ENCODE measurements at regions not wholly inside any gene's neighbourhood (a gene's known extent, or its start where the extent isn't known, plus 50 kb on each side); places are given as distances from the start of the nearest gene placed in this dataset.
"Not testable (repeated sequence)": the region's sequence is repeated elsewhere in the genome, so short reads cannot be mapped to it uniquely, and the experiment has no call there.

DNA sequence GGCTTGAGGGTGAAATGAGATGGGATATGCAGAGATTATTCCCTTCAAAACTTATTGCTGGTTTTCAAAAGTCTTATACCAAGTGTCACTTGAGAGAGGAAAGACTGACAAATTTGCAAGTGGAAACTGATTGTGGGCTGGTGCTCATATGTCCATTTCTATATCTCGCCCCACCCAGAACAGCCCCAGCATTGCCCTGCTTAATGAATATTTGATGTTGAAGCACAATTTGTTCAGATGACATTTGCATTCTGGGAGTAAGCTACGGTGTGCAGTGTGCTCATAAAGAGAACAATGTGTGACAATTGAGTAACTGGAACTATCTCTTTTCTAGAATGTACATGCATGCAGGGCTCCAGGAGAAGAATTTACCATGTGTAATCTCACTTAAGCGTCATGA is 223.5 kb upstream of the TRPC5 start:
- POLR2A ChIA-PET = no interaction called here
- H3K27me3 Mint-ChIP-seq = no peaks in the 10 kb centered on the region
- H3K9me3 Mint-ChIP-seq = no peaks in the 10 kb centered on the region
- H3K36me3 Mint-ChIP-seq = no peaks in the 10 kb centered on the region
- H3K4me3 Mint-ChIP-seq = no peak overlapping the region
- ATAC-seq (ENCODE audit: low read depth) (no peak), DNase-seq (no peak)
- no peaks in the 10 kb centered on the region for H3K4me1 Mint-ChIP-seq
- no peak overlapping the region for H3K27ac Mint-ChIP-seq

DNA sequence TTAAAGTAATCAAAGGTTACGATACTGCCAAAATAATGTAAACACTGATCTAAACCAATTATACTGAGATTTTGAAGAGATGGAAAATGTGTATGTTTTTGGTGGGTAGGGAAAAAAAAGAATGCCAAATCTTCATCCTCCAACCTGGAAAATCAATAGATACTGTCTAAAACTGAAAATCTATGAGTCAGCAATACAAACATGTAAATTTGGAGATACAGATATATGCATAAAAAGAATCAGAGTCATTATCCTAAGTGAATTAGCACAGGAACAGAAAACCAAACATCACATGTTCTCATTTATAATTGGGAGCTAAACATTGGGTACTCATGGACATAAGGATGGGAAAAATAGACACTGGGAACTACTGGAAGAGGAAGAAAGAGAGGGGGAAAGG is 197.4 kb upstream of the TRPC5 start:
- no peaks in the 10 kb centered on the region for H3K27me3 Mint-ChIP-seq
- H3K27ac Mint-ChIP-seq = no peak overlapping the region
- H3K4me1 Mint-ChIP-seq = no peaks in the 10 kb centered on the region
- no peaks in the 10 kb centered on the region for H3K9me3 Mint-ChIP-seq
- POLR2A ChIA-PET = no interaction called here
- DNase-seq = no peak
- no peak for ATAC-seq (ENCODE audit: low read depth)
- H3K36me3 Mint-ChIP-seq = no peaks in the 10 kb centered on the region
- no peak overlapping the region for H3K4me3 Mint-ChIP-seq

DNA sequence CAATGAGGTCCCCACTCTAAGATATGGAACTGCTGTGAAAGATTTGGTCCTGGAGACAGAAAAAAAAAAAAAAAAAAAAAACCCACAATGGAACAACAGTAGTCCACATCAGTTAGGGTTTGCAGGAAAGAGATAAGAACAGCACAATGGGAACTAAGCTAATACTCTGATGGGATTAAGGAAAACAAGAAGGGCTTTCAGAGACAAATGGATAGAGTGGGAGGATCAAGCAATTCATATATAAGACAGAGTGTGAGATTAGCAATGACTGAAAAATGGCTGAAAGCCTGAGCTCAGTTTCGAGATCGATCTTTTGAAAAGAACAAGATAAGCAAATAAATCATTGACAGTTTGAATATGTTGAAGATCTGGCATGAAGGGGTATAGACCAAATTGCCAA is 188.4 kb upstream of the TRPC5 start:
- Mint-ChIP-seq H3K36me3 (no peaks in the 10 kb centered on the region), H3K4me1 (no peaks in the 10 kb centered on the region), H3K9me3 (no peaks in the 10 kb centered on the region), H3K27ac (no peak overlapping the region), H3K4me3 (no peak overlapping the region), H3K27me3 (no peaks in the 10 kb centered on the region)
- no peak for ATAC-seq (ENCODE audit: low read depth)
- POLR2A ChIA-PET = no interaction called here
- no peak for DNase-seq

DNA sequence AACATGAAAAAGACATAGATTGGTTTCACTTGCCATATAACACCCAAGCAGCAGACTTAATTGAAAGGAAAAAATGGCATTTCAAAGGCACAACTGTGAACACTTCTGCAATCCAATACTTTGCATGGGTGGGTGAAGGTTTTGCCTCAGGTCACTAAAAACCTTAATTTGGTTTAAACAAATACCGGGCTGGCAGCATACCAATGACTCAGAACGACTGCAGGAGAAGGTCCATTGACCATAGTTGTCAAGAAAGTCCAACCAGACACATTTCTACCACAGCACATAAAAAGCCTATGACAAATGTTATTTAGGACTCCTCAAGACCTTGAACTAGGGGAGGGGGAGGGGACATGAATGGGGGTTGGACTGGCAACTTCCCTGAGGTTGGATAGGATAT is 183.6 kb upstream of the TRPC5 start:
- no peaks in the 10 kb centered on the region for H3K4me1 Mint-ChIP-seq
- DNase-seq (no peak), ATAC-seq (ENCODE audit: low read depth) (no peak)
- H3K4me3 Mint-ChIP-seq = no peak overlapping the region
- no peaks in the 10 kb centered on the region for H3K36me3 Mint-ChIP-seq
- H3K27me3 Mint-ChIP-seq = no peaks in the 10 kb centered on the region
- no peak overlapping the region for H3K27ac Mint-ChIP-seq
- H3K9me3 Mint-ChIP-seq = no peaks in the 10 kb centered on the region
- POLR2A ChIA-PET = no interaction called here

DNA sequence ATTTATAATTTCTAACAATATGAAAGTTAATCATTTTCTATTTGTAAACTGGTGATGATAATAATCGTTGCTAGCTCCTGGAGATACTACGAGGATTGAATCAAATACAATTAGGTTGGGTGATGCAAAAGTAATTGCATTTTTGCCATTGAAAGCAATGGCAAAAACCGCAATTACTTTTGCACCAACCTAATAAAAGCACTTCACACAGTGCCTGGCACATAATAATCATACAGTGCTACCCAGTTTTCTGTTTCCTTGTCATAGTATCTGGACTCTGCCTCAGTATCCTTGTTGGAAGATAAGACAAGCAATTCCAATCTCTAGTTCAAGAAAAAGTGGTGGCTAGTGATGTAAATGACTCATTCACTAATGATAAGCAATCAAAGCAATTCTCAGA is 176.8 kb upstream of the TRPC5 start:
- DNase-seq = no peak
- Mint-ChIP-seq H3K36me3 (no peaks in the 10 kb centered on the region), H3K4me1 (no peaks in the 10 kb centered on the region), H3K4me3 (no peak overlapping the region), H3K27ac (no peak overlapping the region), H3K9me3 (no peaks in the 10 kb centered on the region), H3K27me3 (no peaks in the 10 kb centered on the region)
- POLR2A ChIA-PET = no interaction called here
- ATAC-seq (ENCODE audit: low read depth) = no peak

DNA sequence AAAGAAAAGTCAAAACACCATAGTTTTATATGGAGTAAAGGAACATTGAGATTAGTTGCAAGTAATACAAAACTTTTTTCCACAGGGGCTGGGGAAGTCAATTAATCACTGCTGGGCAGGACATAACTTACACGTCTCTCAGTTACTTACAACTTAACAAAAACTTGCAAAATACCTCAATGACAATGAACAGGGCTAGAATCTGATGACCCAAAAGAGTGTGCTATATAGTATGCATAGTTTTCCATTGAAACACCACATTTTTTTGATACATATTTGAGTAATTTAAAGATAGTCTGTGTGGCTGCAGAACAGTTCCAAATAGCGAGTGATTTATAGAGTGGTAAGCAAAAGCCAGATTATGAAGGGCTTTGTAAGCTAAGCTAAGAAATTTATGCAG is 172.3 kb upstream of the TRPC5 start:
- POLR2A ChIA-PET = no interaction called here
- Mint-ChIP-seq H3K27me3 (no peaks in the 10 kb centered on the region), H3K9me3 (no peaks in the 10 kb centered on the region), H3K4me3 (no peak overlapping the region), H3K27ac (no peak overlapping the region), H3K4me1 (no peaks in the 10 kb centered on the region), H3K36me3 (no peaks in the 10 kb centered on the region)
- DNase-seq (no peak), ATAC-seq (ENCODE audit: low read depth) (no peak)

DNA sequence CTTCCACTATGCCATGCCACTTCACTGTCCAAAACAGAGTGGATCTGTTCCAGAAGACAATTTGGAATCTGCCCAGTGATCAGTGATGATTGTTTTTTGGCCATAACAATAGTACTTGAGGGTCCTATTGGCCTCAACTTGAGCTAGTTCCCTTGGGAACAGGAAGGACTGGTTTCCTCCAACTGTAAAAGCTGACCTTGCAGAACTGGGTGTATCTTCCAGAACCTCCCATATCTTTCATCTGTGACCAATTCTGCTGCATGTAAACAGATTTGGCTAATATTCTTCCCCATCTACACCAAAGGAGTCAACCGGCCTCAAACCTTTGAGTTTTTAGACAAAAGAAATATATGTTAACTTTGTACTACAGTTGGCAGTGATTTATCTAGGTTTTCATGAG is 165.1 kb upstream of the TRPC5 start:
- Mint-ChIP-seq H3K36me3 (no peaks in the 10 kb centered on the region), H3K27me3 (no peaks in the 10 kb centered on the region), H3K9me3 (no peaks in the 10 kb centered on the region)

DNA sequence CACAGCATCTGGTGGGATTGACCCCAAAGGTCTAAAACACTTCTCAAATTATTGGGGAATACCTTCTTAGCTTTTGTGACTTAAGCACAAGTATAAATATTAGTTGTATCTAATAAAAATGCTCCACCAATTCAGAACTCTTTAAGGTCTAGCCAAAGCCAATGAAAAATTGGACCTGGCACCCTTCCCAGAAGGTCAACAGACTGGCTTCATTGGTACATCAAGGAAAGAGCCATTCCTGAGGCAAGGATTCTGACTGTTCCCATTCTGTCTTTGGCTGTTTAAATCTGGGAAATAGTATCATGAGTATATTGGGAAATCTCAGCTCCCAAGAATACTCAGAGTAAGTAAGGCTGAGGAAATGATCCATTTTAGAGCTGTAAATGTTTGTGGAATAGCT is 153.0 kb upstream of the TRPC5 start:
- no peaks in the 10 kb centered on the region for H3K9me3 Mint-ChIP-seq
- H3K4me1 Mint-ChIP-seq = no peaks in the 10 kb centered on the region
- H3K27me3 Mint-ChIP-seq = no peaks in the 10 kb centered on the region
- no peaks in the 10 kb centered on the region for H3K36me3 Mint-ChIP-seq
- H3K27ac Mint-ChIP-seq = no peak overlapping the region
- DNase-seq (no peak), ATAC-seq (ENCODE audit: low read depth) (no peak)
- POLR2A ChIA-PET = no interaction called here
- H3K4me3 Mint-ChIP-seq = no peak overlapping the region

More for the DNA sequence above, 165.1 kb upstream of the TRPC5 start:
- Mint-ChIP-seq H3K27ac (no peak overlapping the region), H3K4me1 (no peaks in the 10 kb centered on the region), H3K4me3 (no peak overlapping the region)
- ATAC-seq (ENCODE audit: low read depth) (no peak), DNase-seq (no peak)
- POLR2A ChIA-PET = no interaction called here

DNA sequence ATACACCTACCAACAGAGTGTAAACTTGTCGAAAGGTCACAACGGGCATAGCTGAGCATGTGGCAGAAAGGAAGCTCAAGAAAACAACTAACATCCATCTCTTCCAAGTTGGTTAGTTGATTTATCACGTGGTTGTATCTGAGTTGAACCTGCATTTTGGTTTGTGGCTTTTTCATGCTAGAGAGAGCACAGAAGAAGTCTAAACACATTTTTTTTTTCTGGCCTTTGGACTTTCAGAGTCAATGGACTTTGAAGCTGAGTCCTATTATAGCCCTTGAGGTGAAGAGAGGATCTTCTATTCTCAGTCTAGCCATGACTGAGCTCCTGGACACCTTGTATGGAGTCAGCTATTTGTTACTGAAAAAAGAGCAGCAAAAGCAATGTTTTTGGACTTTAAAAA is 150.6 kb upstream of the TRPC5 start:
- no peak overlapping the region for H3K27ac Mint-ChIP-seq
- H3K4me1 Mint-ChIP-seq = no peaks in the 10 kb centered on the region
- H3K36me3 Mint-ChIP-seq = no peaks in the 10 kb centered on the region
- no peak overlapping the region for H3K4me3 Mint-ChIP-seq
- H3K27me3 Mint-ChIP-seq = no peaks in the 10 kb centered on the region
- POLR2A ChIA-PET = interaction anchor here (0.7 kb wide), 1 partner anchor 43 kb away, joined by 5 read pairs; no protein-coding TSS in a partner anchor
- no peak for ATAC-seq (ENCODE audit: low read depth)
- H3K9me3 Mint-ChIP-seq = no peaks in the 10 kb centered on the region
- no peak for DNase-seq

DNA sequence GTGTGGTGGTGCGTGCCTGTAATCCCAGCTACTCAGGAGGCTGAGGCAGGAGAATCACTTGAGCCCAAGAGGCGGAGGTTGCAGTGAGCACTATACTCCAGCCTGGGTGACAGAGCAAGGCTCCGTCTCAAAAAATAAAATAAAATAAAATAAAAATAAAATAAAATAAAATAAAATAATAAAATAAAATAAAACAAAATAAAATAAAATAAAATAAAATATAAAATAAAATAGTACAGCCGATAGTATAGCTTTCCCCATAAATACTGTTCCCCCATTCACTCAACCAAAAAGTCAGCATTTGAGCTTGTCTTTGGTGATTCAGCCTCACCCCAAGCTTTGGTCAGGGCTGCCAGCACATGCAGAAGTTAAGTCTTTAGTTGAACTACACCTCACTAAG is 144.2 kb upstream of the TRPC5 start:
- H3K4me3 Mint-ChIP-seq; H3K27ac Mint-ChIP-seq; H3K27me3 Mint-ChIP-seq; ATAC-seq (ENCODE audit: low read depth); DNase-seq; H3K36me3 Mint-ChIP-seq; H3K4me1 Mint-ChIP-seq; POLR2A ChIA-PET; H3K9me3 Mint-ChIP-seq: not testable (repeated sequence)

DNA sequence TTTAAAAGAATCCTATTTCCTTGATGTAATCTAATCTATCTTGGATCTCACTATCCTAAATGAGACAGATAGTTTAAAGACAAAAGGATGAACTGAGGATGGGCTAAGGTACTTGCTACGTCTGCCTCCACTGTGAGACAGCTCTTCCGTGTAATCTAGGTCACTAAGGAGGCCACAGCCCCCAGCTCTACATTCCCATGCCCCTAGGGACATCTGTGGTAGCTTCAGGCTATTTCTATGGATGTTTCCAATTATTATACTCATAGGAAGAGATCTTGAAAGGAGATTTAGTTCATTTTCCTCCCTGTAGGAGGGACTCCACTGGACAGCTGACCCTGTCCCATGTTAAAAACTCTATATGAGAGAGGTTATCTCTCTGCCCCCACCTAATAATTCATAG is 140.8 kb upstream of the TRPC5 start:
- POLR2A ChIA-PET = no interaction called here
- DNase-seq = no peak
- Mint-ChIP-seq H3K4me3 (no peak overlapping the region), H3K27me3 (no peaks in the 10 kb centered on the region), H3K27ac (no peak overlapping the region), H3K9me3 (no peaks in the 10 kb centered on the region), H3K4me1 (no peaks in the 10 kb centered on the region), H3K36me3 (no peaks in the 10 kb centered on the region)
- ATAC-seq (ENCODE audit: low read depth) = no peak

DNA sequence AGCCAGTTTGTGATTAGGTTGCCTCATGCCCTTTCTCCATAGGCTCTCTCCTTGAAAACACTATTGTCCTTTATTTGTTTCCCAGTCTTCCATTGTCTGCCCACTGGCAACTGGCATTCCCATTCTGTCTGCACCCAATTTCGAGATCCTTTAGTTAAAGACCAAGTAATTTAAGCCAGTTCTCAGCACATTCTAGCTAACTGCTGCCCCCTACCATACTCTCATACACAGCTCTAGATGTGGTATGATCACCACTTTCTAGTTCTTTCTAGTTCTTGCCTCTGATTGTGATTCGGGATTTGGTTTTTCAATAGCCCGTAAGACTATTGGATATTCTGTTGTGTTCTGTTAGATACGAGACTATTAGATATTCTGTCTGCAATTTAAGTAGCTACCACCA is 135.8 kb upstream of the TRPC5 start:
- no peaks in the 10 kb centered on the region for H3K9me3 Mint-ChIP-seq
- no peak overlapping the region for H3K27ac Mint-ChIP-seq
- no peak overlapping the region for H3K4me3 Mint-ChIP-seq
- POLR2A ChIA-PET = no interaction called here
- ATAC-seq (ENCODE audit: low read depth) = no peak
- no peaks in the 10 kb centered on the region for H3K27me3 Mint-ChIP-seq
- H3K36me3 Mint-ChIP-seq = no peaks in the 10 kb centered on the region
- no peak for DNase-seq
- no peaks in the 10 kb centered on the region for H3K4me1 Mint-ChIP-seq

DNA sequence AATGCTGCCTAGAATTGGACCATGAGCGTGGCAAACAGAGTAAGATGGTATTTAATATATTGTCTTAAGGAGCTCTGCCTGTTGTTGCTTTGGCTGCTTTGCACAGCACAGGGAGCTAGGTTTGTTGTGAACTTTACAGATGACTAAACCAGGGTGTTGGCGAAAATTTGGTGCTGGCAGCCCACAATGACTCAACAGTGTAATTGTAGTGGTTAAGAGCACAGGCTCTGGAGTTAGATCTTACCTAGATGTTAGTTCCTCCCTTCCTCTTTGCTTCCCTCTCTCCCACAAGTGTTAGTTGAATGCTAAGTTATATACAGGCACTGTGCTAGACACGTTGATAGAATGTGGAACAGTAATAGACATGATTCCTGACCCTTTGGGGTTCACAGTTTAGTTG is 128.9 kb upstream of the TRPC5 start:
- ATAC-seq (ENCODE audit: low read depth) (no peak), DNase-seq (no peak)
- no peaks in the 10 kb centered on the region for H3K9me3 Mint-ChIP-seq
- no peaks in the 10 kb centered on the region for H3K4me1 Mint-ChIP-seq
- no peak overlapping the region for H3K4me3 Mint-ChIP-seq
- H3K36me3 Mint-ChIP-seq = no peaks in the 10 kb centered on the region
- POLR2A ChIA-PET = no interaction called here
- H3K27me3 Mint-ChIP-seq = no peaks in the 10 kb centered on the region
- no peak overlapping the region for H3K27ac Mint-ChIP-seq

DNA sequence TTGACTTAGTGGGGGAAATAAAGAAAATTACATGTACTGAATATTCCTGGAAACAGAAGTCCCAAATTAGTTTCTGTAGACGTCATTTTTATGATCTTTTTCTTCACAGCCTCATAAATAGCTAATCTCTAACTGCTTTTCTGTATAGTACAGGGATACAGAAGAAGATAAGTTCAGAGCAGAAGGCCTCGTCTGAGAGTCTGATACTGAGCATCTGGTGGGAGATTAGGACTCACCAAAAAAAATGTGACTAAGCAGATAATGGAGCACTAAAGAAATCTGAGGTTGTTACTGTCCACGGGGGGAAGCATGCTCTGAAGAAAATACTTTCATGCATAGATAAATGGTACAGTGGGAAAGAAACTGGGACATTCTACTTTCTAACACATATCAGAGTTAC is 115.3 kb upstream of the TRPC5 start:
- Mint-ChIP-seq H3K27ac (no peak overlapping the region), H3K4me1 (no peaks in the 10 kb centered on the region), H3K36me3 (no peaks in the 10 kb centered on the region), H3K4me3 (no peak overlapping the region), H3K27me3 (peaks cover 1% of the 10 kb centered on the region), H3K9me3 (peaks cover 2% of the 10 kb centered on the region)
- DNase-seq (no peak), ATAC-seq (ENCODE audit: low read depth) (no peak)
- POLR2A ChIA-PET = no interaction called here

DNA sequence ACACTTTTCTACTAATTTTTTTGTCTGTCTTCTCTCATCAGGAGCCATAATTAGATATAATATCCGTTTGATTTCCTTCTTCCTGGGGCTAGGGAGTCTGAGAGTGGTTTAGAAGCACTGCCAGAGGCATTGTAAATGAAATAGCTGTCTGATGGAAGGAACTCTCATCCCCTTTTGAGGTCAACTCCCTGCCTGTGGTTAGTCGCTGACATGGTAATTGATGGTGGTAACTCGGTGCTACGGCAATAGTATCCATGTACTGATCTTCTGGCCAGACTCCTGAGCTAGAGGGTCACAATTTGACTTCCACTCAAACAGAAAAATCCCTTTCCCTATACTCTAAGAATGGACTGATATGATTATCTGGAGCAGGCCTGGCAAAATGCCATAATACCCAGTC is 108.1 kb upstream of the TRPC5 start:
- no peaks in the 10 kb centered on the region for H3K36me3 Mint-ChIP-seq

More for the DNA sequence above, 108.1 kb upstream of the TRPC5 start:
- H3K9me3 Mint-ChIP-seq = no peaks in the 10 kb centered on the region
- no peak overlapping the region for H3K27ac Mint-ChIP-seq
- no peak overlapping the region for H3K4me3 Mint-ChIP-seq
- no peak for ATAC-seq (ENCODE audit: low read depth)
- POLR2A ChIA-PET = no interaction called here
- no peaks in the 10 kb centered on the region for H3K27me3 Mint-ChIP-seq
- no peak for DNase-seq
- no peaks in the 10 kb centered on the region for H3K4me1 Mint-ChIP-seq

Measured in activated naive CD8-positive, alpha-beta T cell treated with anti-CD3 and anti-CD28 coated beads, Interleukin-2, amount 10 ng/mL, durations not matched to agents 7 days and 5 days (primary cell).